GM18858 (cell line): ENCODE measurements at regions not wholly inside any gene's neighbourhood (a gene's known extent, or its start where the extent isn't known, plus 50 kb on each side); places are given as distances from the start of the nearest gene placed in this dataset.
"Not testable (repeated sequence)": the region's sequence is repeated elsewhere in the genome, so short reads cannot be mapped to it uniquely, and the experiment has no call there.

ENCODE experiments used
- ATAC-seq: cut with Tn5 transposase; IDR thresholded peaks from one replicate; pipeline ENCODE4 v1.9.1; 2021; ENCODE audit not compliant: unreplicated experiment

DNA sequence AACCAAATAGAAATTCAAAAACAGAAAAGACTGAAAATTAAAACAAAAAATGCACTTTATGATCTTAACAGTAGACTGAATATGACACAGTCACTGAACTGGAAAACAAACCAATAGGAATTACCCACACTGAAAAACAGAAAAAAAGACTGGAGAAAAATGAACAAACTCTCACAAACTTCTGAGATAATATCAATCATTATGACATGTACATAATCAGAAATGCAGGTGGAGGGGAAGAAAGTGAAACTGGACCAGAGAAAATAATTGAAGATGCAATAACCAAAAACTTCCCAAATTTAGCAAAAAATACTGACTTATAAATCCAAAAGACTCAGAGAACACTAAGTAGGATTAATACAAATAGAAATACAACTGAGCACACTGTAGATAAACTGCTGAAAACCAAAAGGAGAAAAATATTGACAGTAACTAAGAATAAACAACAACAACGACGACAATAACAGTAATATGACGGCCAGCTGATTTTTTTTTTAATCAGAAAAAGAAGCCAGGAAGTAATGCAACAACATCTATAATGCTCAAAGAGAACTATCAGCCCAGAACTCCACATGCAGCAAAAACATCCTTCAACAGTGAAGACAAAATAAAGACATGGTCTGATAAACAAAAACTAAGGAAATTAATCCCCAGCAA, 108.1 kb downstream of the ZFAND4 start:
- ATAC-seq, result no peak

DNA sequence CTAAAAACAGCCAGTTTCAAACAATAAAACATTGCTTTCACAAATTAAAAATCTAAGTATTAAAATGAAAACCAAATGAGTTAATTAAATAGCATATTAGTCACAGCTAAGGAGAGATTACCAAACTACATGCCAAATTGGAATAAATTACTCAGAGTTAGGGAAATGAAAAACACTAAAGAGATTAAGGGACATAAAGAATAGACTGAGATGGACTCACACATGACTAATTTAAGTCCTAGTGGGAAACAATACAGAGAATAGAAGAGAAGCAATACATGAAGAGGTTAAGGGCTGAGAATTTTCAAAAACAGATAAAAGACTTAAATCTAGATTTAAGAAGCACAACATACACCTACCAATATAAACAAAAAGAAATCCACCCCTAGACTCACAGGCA, 110.6 kb downstream of the ZFAND4 start:
- ATAC-seq, result no peak

DNA sequence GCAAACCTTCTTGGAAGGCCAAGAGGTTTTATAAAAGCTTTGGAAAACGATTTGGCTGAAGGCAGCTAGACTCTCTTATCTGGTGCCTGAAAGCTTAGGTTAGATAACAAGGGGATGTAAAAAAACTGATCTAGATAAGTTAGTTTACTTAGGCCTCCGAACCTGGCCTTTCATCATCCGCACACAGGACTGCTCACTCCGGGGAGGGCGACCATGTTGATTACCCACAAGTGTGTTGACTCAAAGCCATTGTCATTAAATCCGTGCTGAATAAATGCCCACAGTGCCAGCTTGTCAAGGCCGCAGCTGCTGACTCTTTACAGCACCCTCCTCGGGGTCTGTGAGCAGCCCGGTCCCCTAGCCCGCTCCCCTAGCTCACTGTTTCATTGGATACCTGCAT, 112.3 kb downstream of the ZFAND4 start:
- no peak for ATAC-seq

DNA sequence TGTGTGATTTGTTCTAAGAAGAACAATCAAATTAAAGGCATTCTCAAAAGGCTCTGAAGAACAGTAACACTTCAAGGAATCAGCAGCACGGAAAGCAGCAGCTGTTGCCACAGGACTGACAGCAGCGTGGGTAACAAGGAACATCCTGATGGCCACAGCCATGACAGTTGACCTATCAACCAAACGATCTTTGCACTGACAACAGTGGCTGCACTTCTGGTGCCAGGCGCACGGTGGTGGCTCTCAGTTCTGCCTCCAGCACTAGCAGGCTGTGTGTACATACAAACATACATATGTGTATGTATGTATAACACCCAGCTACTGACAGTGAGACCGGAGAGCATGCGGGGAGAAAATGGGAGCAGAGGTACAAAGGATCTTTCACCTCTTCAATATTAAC, 114.1 kb downstream of the ZFAND4 start:
- no peak for ATAC-seq

DNA sequence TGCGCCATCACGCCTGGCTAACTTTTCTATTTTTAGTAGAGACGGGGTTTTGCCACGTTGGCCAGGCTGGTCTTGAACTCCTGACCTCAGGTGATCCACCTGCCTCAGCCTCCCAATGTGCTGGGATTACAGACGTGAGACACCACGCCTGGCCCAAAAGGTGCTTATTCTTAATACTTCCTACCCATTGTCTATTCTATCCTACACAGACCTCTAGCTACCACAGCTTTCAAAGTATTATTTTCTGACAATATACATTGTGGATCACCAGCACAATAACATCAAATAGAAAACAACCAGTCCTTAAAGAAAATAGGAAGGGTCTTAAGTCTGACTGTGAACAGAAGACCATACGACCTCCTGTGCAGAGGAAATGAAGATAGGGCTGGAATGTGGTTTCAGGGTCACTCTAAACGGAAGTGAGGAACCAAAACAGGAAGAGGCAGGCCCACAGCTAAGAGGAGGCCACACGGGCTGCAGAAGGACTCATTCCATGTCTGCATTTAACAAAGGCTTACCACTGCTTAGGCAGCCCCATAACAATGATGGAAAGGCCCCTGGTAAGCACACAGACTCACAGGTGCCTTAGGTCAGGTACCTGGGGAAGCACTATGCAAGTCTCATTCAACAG, 115.2 kb downstream of the ZFAND4 start:
- no peak for ATAC-seq

DNA sequence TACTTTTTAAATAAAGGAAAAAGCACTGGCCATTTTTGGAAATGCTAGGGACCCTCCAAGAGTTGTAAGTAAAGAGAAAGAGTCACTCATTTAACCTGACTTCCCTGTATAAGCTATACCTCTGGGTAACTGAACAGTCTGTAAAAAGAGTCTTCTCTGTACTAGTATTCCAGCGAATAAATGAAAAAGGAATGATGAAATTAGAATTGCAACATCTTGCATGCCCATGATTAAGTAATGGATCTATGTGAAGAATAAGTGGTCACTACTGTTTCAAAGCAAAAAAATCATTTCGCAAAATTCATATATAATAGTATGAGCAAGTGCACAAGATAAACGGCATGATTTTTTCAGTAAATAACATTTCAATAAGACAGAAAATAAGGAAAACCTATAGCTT, 116.8 kb downstream of the ZFAND4 start:
- ATAC-seq, result no peak

DNA sequence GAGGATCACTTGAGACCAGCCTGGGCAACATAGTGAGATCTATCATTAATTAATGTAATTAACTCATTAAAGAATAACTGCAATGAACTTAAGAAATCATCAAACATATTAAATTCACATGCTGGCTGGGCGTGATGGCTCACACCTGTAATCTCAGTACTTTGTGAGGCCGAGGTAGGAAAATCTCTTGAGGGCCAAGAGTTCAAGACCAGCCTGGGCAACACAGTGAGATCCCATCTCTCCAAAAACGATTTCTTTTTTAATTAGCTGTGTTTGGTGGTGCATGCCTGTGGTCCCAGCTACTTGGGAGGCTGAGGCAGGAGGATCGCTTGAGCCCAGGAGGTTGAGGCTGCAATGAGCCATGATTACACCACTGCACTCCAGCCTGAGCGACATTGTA, 117.2 kb downstream of the ZFAND4 start:
- ATAC-seq, result not testable (repeated sequence)

DNA sequence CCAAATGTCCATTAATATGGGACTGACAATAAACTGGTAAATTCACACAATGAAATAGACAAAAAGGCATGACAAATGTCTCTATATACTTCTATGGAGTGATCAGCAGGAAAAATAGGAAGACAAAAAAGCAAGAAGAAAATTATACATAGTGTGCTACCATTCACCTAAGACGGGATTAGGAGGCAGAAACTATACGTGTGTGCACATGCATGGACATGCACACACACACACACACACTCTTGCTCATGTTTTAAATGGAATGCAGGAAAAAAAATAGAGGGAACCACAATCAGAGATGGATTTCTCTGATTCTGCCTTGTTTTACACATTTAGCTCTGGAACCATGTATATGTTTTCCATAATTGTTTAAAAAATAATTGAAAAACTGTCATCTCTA, 119.0 kb downstream of the ZFAND4 start:
- no peak for ATAC-seq

DNA sequence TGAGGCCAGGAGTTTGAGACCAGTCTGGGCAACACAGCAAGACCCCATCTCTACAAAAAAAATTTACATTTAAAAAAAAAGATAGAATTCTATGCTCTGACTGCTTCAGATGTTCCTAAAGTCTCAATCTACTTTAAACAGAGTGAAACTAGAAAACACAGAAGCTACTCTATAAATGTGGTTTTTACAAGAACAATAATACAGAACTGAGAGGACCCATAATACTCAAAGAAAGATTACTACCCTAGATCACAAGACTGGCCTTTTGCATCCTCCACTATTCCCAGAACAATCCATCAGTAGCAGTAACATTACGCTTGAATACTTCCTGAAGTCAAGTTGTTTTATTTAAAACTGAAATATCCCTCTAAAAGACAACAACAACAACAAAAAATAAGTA, 119.4 kb downstream of the ZFAND4 start:
- ATAC-seq, result peak; percentile 72

DNA sequence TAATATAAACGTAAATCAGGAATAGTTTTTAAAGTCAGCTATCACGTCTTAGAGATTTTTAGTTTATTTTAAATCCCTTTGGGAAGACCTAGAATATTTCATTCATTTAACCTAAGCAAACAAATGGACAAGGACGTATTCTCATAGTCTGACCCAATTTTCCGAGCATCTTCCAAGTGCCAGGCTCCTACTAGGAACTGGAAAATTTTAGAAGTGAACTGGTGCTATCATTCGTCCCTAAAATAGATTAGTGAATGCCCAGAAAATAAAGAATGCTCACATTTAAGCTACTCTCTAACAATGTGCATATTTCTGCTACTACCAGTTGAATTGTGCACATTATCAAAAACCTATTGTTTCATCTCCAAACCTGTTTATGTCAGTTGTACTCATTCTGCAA, 120.1 kb downstream of the ZFAND4 start:
- no peak for ATAC-seq

DNA sequence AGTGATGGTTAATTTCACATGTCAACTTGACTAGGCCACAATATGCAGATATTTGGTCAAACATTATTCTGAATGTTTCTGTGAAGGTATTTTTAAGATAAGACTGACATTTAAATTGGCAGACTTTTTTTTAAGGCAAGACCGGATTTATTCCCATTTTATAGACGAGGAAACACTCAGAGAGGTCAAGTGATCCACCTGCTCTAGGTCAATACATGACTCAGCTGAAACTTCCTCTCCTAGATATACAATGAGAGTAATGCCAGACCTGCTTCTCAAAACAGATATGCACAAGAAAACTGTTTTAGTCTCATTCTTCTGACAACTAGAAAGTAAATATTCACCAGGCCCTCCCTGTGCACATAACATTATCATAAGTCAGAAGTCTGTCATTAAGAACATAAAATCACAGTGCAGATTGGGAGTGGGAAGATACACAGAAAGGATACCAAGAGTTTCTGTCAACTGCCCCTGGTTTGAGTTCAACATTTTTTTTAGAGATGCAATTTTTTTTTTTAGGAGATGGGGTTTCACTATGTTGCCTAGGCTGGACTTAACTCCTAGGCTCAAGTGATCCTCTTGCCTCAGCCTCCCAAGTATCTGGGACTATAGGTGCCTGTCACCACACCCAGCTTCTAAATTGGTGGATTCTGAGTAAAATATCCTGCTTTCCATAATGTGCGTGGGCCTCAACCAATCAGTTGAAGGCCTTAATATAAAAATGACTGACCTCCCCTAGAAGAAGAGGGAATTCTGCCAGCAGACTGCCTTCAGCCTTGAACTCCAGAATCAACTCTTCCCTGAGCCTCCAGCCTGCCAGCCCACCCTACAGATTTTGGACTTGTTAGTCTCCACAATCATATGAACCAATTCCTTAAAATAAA, 121.4 kb downstream of the ZFAND4 start:
- ATAC-seq, result no peak

DNA sequence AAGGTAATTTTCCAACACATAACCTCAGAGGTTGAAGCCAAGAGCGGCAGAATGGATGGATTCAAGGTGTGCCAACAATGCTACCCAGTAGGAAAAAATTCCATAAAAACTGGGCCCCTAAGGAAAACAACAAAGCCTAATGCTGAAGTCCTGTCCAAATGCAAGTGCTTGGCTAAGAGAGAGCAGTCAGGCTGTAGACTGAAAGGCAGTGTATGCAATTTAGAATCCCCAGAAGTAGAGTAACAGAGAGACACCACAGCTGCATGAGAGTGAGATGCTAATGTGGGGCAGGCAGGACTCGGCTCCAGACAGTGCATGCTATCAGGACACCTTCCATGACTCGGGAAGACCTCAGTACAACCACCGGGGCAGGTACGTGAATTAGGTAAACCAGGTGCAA, 124.5 kb downstream of the ZFAND4 start:
- ATAC-seq, result no peak

DNA sequence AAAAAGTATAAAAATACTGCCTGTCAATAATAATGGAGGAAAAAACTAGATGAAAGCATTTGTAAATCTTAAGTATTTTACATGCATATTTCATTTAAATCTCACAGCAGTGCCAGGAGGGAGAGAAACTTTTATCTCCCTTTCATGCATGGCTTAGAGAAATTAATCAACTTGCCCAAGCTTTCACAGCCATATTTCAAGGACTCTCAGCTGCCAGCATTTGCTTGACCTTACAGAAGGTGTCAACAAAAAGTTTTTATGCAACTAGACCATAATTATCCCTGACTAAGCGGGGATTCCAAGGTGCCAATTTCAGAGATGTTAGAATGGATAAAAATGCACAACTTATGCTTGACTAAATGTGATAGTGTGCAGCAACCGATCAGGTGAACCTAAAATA, 125.4 kb downstream of the ZFAND4 start:
- ATAC-seq, result no peak

DNA sequence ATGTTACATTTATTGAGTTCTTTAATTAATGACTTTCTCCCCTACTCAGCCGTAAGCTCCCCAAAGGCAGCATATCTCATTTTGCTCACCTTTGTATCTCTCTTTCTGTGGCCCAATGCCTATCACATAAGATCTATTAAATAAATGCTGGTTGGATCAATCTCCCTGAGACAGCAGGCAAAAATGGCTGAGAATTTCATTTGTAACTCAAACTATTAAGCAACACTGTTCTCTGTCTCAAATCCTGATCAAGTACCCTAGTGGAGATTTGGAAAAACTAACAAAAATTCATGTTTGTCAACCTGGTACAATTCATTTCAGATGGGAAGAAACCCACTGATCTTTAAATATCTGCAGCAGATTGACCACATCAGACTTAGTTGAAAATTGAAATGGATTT, 127.4 kb downstream of the ZFAND4 start:
- ATAC-seq, result no peak

DNA sequence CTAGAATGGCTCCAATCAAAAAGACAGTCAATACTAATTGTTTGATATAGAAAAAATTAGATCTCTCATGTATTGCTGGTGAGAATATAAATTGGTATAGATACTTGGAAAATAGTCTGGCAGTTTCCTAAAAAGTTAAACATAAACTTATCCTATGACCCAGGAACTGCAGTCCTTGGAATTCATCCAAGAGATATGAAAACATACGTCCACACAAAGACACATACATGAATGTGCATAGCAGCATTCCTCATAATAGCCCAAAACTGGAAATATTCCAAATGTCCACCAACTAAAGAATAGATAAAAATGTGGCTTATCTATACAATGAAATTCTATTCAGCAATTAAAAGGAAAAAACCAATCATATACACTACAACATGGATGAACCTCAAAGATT, 128.4 kb downstream of the ZFAND4 start:
- ATAC-seq, result no peak

DNA sequence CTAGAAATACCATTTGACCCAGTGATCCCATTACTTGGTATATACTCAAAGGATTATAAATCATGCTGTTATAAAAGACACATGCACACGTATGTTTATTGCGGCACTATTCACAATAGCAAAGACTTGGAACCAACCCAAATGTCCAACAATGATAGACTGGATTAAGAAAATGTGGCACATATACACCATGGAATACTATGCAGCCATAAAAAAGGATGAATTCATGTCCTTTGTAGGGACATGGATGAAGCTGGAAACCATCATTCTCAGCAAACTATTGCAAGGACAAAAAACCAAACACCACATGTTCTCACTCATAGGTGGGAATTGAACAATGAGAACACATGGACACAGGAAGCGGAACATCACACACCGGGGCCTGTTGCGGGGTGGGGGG, 131.5 kb downstream of the ZFAND4 start:
- ATAC-seq, result not testable (repeated sequence)

DNA sequence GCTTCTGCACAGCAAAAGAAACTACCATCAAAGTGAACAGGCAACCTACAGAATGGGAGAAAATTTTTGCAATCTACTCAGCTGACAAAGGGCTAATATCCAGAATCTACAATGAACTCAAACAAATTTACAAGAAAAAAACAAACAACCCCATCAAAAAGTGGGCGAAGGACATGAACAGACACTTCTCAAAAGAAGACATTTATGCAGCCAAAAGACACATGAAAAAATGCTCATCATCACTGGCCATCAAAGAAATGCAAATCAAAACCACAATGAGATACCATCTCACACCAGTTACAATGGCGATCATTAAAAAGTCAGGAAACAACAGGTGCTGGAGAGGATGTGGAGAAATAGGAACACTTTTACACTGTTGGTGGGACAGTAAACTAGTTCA, 132.0 kb downstream of the ZFAND4 start:
- ATAC-seq, result not testable (repeated sequence)

DNA sequence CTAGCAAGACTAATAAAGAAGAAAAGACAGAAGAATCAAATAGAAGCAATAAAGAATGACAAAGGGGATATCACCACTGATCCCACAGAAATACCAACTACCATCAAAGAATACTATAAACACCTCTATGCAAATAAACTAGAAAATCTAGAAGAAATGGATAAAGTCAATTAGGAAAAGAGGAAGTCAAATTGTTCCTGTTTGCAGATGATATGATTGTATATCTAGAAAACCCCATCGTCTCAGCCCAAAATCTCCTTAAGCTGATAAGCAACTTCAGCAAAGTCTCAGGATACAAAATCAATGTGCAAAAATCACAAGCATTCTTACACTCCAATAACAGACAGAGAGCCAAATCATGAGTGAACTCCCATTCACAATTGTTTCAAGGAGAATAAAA, 133.0 kb downstream of the ZFAND4 start:
- ATAC-seq, result not testable (repeated sequence)

DNA sequence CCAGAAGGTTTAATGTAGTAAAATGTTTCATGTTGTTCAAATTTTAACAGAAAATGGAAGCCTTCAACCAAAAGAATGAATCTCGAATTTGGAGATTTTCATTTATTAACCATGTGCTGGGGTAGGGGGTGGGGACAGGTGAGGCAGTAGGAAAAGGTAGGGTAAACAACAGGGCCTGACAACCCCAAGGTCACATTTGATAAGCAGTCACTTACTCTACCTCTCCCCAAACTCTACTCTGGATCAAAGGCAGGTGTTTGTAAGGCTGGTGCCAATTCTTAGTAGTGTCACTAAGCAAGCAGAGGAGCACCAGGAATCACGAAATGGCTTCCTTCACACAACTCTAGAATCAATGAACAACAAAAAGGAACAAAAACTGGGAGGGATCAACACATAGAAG, 138.0 kb downstream of the ZFAND4 start:
- no peak for ATAC-seq

DNA sequence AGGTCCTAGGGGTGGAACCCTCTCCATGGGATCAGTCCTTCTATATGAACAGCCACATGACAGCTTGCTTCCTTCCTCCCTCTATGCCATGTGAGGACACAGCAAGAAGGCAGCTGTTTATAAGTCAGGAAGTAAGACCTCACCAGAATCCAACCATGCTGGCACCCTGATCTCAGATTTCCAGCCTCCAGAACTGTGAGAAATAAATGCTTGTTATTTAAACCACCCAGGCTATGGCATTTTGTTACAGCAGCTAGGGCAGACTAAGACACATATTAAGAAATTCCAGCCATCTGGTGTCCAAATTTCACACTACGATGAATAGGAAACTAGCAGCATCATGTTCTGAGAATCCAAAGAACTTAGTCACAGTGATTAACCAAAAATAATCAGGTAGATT, 140.1 kb downstream of the ZFAND4 start:
- no peak for ATAC-seq

DNA sequence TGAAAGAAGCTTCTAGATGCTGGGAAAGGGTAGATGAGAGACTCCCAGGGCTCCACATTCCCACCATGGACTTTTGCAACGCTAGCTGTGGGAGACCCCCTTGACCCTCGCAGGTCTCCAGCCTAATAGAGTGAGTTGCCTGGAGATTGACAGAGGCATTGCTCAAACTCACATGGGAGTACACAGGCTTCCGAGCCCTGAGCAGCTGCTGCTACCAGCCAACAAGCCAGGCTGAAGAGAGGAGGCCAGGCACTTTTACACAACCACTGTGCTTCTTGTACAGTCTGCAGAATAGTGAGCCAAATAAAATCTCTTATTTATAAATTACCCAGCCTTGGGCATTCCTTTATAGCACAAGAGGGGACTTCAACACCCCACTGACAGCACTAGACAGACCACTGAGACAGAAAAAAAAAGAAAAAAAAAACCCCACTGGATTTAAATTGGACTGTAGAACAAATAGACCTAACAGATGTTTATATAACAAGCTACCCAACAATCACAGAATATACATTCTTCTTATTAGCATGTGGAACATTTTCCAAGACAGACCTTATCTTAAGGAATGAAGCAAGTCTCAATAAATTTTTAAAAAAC, 146.2 kb downstream of the ZFAND4 start:
- ATAC-seq, result no peak

DNA sequence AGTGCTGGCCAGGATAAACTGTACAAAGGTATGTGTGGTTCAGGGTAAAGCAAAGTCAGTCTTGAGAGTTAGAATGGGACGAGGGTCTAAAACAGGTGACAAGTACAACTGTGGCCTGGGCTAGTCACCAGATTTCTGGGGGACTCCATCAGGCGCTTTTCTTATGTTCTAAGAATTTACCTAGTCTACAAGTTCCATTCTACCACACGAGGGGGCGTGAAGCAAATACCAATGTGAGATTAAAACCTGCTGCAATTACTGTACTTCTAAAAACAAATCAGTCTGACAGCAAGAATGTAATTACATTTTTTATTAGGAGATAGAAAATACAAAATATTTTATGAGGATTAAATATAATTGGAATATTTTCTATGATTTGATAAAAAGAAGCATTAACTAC, 146.5 kb downstream of the ALOX5 start:
- no peak for ATAC-seq
